NCI-H1694 treated with DMSO at 0.1 percent for 48 hours (cell line): ENCODE measurements at regions not wholly inside any gene's neighbourhood (a gene's known extent, or its start where the extent isn't known, plus 50 kb on each side); places are given as distances from the start of the nearest gene placed in this dataset.
"Not testable (repeated sequence)": the region's sequence is repeated elsewhere in the genome, so short reads cannot be mapped to it uniquely, and the experiment has no call there.

Experiments
- DNase-seq: peaks from one replicate; lab custom pipeline; 2025; lab: John Stamatoyannopoulos, UW

- no peak for DNase-seq
Measured at GRCh38 chr15:62894322-62895085, 148.0 kb upstream of the TPM1 start.

GRCh38 chr15:62895139-62895866, 147.2 kb upstream of the TPM1 start:
- no peak for DNase-seq

GRCh38 chr15:62895905-62896316, 146.6 kb upstream of the TPM1 start:
- no peak for DNase-seq

- DNase-seq, result no peak
Measured at GRCh38 chr15:62896380-62896866, 146.1 kb upstream of the TPM1 start.

GRCh38 chr15:62896969-62897486, 145.5 kb upstream of the TPM1 start:
- no peak for DNase-seq

- no peak for DNase-seq
Measured at GRCh38 chr15:62897634-62898033, 144.9 kb upstream of the TPM1 start.

GRCh38 chr15:62899090-62899493, 143.5 kb upstream of the TPM1 start:
- no peak for DNase-seq

GRCh38 chr15:62900071-62900802, 142.3 kb upstream of the TPM1 start:
- no peak for DNase-seq

- DNase-seq, result no peak
Measured at GRCh38 chr15:62901087-62901486, 141.5 kb upstream of the TPM1 start.

GRCh38 chr15:62901909-62902546, 140.5 kb upstream of the TPM1 start:
- DNase-seq, result no peak

- DNase-seq, result no peak
Measured at GRCh38 chr15:62902821-62903220, 139.7 kb upstream of the TPM1 start.

GRCh38 chr15:62903437-62903836, 139.1 kb upstream of the TPM1 start:
- DNase-seq, result no peak

GRCh38 chr15:62904041-62904910, 138.3 kb upstream of the TPM1 start:
- DNase-seq, result no peak

- DNase-seq, result no peak
Measured at GRCh38 chr15:62906627-62907026, 135.9 kb upstream of the TPM1 start.

- no peak for DNase-seq
Measured at GRCh38 chr15:62907275-62907674, 135.3 kb upstream of the TPM1 start.

- DNase-seq, result not testable (repeated sequence)
Measured at GRCh38 chr15:62908341-62908740, 134.2 kb upstream of the TPM1 start.

GRCh38 chr15:62909257-62909656, 133.3 kb upstream of the TPM1 start:
- DNase-seq, result no peak

- no peak for DNase-seq
Measured at GRCh38 chr15:62912282-62912681, 130.3 kb upstream of the TPM1 start.

- no peak for DNase-seq
Measured at GRCh38 chr15:62912808-62913207, 129.7 kb upstream of the TPM1 start.

- no peak for DNase-seq
Measured at GRCh38 chr15:62913246-62913645, 129.3 kb upstream of the TPM1 start.
